ENCODE measurements at regions not wholly inside any gene's neighbourhood (a gene's known extent, or its start where the extent isn't known, plus 50 kb on each side); places are given as distances from the start of the nearest gene placed in this dataset.

DNA sequence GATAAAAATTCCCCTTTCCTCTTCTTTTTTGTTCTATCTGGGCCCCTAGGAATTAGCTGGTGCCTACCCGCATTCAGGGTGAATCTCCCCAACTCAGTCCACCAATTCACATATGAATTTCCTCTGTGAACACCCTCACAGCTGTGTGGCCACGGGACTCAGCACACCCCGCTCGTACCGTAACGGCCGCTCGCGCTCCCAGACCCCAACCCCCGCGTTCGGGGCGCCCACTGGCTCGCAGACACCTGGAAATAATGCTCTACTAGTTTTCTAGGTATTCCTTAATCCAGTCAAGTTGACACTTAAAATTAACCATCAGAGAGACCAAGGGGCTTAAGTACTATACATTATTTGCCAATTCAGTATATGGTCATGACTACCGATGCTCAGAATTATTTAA is 1702.1 kb upstream of the PCDH20 start:
- in situ Hi-C loops (cut with HindIII; ENCODE audit: low sequenced_read_pairs) = no loop called here
- no peak for DNase-seq (ENCODE audit: low read depth)
- TF ChIP-seq, protein P1, sequence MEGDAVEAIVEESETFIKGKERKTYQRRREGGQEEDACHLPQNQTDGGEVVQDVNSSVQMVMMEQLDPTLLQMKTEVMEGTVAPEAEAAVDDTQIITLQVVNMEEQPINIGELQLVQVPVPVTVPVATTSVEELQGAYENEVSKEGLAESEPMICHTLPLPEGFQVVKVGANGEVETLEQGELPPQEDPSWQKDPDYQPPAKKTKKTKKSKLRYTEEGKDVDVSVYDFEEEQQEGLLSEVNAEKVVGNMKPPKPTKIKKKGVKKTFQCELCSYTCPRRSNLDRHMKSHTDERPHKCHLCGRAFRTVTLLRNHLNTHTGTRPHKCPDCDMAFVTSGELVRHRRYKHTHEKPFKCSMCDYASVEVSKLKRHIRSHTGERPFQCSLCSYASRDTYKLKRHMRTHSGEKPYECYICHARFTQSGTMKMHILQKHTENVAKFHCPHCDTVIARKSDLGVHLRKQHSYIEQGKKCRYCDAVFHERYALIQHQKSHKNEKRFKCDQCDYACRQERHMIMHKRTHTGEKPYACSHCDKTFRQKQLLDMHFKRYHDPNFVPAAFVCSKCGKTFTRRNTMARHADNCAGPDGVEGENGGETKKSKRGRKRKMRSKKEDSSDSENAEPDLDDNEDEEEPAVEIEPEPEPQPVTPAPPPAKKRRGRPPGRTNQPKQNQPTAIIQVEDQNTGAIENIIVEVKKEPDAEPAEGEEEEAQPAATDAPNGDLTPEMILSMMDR (IDR thresholded peaks at IDR 0.05; ENCODE audit: low read depth, low read length, missing control alignments) = no peak
- no peak overlapping the region for H3K4me3 ChIP-seq (ENCODE audit: low read depth, low read length)

DNA sequence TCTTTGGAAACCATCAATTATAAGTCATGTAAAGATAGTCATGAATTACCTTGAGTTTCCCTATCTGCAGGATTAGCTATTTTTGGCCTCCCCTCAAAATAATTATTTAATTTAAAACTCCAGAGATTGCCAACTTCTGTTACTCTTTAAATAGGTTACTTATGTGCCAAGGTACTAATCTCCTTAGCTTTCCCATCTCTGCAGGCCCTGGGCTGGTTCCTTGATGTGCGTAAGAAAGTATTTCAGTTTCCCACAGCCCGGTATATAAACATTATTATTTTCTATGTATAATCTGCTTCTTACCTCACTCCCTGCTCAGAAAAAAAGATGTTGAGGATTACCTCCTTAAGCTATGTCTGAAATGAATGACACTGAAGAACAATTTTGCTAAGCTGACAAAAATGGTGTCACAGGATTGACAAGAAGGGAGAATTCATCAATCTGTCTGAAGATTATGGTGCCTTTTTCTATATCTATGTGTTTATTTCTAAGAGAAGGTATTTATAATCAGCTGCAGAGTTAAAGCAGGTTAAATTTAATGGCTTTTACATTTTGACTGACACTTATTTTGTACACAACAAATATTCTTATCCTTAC is 1697.2 kb upstream of the PCDH20 start:
- in situ Hi-C loops (cut with HindIII; ENCODE audit: low sequenced_read_pairs) = no loop called here
- no peak overlapping the region for H3K4me3 ChIP-seq (ENCODE audit: low read depth, low read length)
- DNase-seq (ENCODE audit: low read depth) = no peak
- TF ChIP-seq, protein P1 (IDR thresholded peaks at IDR 0.05; ENCODE audit: low read depth, low read length, missing control alignments) = no peak

DNA sequence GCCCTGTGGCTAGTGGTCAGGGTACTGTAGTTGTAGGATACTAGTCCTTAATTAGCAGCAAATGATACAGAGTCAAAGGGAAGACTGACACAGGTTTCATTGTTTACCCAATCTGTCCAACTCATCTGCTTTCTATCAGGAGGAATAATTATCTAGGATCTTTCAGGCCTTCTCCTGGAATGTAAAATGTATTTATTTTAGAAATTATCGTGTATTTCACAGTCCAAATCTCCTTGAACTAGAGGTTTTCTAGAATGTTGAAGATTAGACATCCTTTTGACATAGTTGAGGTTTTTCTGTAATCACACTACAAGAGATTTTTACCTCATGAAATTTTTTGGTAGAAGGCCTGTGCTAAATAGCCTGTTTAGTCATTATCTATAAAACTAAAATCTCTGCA is 1694.8 kb upstream of the PCDH20 start:
- TF ChIP-seq, protein P1 (IDR thresholded peaks at IDR 0.05; ENCODE audit: low read depth, low read length, missing control alignments) = no peak
- DNase-seq (ENCODE audit: low read depth) = no peak
- H3K4me3 ChIP-seq (ENCODE audit: low read depth, low read length) = no peak overlapping the region
- in situ Hi-C loops (cut with HindIII; ENCODE audit: low sequenced_read_pairs) = no loop called here

DNA sequence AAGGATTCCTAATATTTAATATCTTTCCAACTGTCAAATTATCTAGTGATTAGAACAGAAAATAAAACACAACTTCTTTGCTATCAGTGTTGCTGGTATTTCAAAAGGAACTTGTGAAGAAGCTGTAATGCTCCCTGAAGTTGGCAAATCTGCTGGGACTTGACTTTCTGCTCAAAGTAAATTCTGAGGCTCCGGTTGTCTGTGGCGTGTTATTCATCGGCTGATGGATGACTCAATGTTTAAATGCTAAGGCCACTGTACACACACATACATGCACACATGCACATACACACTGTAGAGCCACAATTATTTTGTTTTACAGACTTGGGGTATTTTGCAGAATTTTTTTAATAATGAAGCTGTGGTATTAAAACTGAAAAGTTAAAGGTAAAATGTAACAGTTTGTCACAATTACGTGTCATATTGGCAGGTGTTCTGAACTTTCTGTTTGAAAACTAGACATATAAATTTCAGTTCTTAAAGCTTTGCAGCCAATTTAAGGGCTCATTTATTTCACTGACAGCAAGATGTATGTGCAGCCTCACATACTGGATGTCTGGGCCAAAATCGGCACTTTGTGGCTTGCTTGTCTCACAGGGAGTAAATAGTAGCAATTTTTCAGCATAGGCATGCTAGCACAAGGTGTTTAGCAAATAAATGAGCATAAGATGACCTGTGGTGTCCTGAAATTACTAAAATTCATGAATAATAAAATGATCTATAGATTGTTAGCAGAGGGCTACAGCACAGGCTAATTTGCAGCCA is 1691.7 kb upstream of the PCDH20 start:
- TF ChIP-seq, protein P1 (IDR thresholded peaks at IDR 0.05; ENCODE audit: low read depth, low read length, missing control alignments) = no peak
- in situ Hi-C loops (cut with HindIII; ENCODE audit: low sequenced_read_pairs) = no loop called here
- H3K4me3 ChIP-seq (ENCODE audit: low read depth, low read length) = no peak overlapping the region
- peak; percentile 12 for DNase-seq (ENCODE audit: low read depth)

DNA sequence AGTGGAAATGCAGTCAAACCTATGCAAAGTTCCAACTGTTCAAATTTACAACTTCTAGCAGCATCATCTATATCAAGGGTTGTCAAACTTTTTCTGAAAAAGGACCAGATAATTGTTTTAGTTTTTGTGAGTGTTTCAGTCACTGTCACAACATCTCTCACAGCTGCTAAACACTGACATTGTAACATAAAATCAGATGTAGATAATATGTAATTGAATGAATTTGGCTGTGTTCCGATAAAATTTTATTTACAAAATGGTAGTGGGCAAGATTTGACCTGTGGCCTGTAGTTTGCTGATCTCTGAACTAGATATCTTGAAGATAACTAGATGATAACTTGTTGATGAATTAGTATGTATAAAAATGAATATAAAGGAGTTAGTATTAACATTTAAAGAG is 1679.1 kb upstream of the PCDH20 start:
- in situ Hi-C loops (cut with HindIII; ENCODE audit: low sequenced_read_pairs) = no loop called here

DNA sequence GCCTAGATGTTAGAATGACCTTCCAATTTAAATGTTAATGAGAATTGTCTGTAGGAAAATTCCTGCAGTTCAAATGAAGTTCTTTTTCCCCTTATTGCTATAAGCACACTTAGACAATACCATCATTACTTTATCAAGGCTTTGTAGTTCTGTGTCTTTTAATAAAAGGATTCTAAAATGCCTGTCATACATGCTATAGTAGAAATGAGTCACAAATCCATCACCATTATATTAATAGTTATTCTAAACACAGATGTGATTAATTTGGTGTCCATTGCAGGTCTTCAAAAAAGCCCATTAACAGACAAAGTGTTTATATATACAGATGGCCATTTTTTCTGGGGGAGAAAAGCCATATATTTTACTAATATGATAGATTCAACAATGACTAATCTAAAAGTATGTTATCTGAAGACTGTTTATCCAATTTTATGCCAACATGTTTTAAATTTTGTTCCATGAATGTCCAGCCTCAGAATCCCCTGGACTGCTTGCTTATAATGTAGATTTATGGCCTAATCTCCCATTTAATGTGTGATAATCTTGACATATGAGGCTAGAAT is 1678.3 kb upstream of the PCDH20 start:
- no peak for DNase-seq (ENCODE audit: low read depth)
- TF ChIP-seq, protein P1 (IDR thresholded peaks at IDR 0.05; ENCODE audit: low read depth, low read length, missing control alignments) = no peak
- in situ Hi-C loops (cut with HindIII; ENCODE audit: low sequenced_read_pairs) = no loop called here
- no peak overlapping the region for H3K4me3 ChIP-seq (ENCODE audit: low read depth, low read length)

More for the DNA sequence above, 1679.1 kb upstream of the PCDH20 start:
- TF ChIP-seq, protein P1 (IDR thresholded peaks at IDR 0.05; ENCODE audit: low read depth, low read length, missing control alignments) = no peak
- no peak overlapping the region for H3K4me3 ChIP-seq (ENCODE audit: low read depth, low read length)
- DNase-seq (ENCODE audit: low read depth) = no peak
